ENCODE measurements at regions not wholly inside any gene's neighbourhood (a gene's known extent, or its start where the extent isn't known, plus 50 kb on each side); places are given as distances from the start of the nearest gene placed in this dataset.

DNA sequence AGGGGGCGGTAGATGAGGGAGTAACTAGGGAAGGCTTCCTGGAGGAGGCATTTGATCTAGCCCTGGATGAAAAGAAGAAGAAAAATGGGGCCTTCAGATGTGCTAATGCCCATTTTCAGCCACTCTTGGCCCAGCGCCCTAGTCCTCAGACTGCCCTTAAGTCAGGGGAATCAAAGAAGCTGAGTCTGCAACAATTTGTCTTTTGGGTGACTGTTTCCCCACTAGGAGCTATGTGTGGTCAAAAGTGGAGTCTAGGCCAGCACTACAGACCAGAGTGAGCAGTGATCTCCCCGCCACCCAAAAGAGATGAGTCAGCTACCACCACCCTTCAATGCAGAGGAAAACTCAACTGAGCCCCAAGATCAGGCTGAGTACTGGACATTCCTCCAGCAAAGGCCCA, 542.1 kb downstream of the BNC2 start:
- no peak overlapping the region for H3K4me3 ChIP-seq
- no peaks in the 10 kb centered on the region for H3K4me1 ChIP-seq
- H3K9me3 ChIP-seq, result no peaks in the 10 kb centered on the region
- no peaks in the 10 kb centered on the region for H3K27me3 ChIP-seq
- no peak overlapping the region for H3K9ac ChIP-seq (ENCODE audit: low read depth in 2 of 2, low read length in 2 of 2)
- H3K36me3 ChIP-seq, result no peaks in the 10 kb centered on the region
- intact Hi-C loops (cut with DNase I), result no loop called here
- TF ChIP-seq, protein P1, sequence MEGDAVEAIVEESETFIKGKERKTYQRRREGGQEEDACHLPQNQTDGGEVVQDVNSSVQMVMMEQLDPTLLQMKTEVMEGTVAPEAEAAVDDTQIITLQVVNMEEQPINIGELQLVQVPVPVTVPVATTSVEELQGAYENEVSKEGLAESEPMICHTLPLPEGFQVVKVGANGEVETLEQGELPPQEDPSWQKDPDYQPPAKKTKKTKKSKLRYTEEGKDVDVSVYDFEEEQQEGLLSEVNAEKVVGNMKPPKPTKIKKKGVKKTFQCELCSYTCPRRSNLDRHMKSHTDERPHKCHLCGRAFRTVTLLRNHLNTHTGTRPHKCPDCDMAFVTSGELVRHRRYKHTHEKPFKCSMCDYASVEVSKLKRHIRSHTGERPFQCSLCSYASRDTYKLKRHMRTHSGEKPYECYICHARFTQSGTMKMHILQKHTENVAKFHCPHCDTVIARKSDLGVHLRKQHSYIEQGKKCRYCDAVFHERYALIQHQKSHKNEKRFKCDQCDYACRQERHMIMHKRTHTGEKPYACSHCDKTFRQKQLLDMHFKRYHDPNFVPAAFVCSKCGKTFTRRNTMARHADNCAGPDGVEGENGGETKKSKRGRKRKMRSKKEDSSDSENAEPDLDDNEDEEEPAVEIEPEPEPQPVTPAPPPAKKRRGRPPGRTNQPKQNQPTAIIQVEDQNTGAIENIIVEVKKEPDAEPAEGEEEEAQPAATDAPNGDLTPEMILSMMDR (IDR thresholded peaks at IDR 0.05), result no peak
- no peak for DNase-seq
- no peak overlapping the region for H3K27ac ChIP-seq

DNA sequence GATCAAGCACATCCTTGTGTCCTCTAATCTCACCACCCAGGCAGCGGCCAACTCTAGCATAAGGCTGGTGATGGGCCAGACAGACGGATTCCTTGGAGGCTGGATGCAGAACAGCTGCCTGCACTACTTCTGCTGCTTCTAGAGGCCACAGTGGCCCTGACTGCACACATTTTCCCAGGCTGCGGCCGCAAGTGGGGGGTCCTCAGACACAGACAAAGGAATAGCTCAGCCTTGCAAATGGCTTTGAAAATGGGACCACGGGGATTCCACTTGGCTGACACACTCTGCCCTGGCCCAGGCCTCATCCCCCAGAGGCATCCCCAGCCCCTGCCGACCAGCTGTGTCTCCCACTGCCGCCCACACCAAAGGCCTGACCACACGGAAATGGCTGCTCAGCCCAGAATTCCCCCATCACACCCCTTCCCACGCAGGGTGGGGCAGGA, 540.8 kb downstream of the BNC2 start:
- TF ChIP-seq, protein P1 (IDR thresholded peaks at IDR 0.05), result no peak
- intact Hi-C loops (cut with DNase I), result no loop called here
- Histone ChIP-seq H3K9ac (ENCODE audit: low read depth in 2 of 2, low read length in 2 of 2) (no peak overlapping the region), H3K36me3 (no peaks in the 10 kb centered on the region), H3K27me3 (no peaks in the 10 kb centered on the region), H3K27ac (no peak overlapping the region), H3K9me3 (no peaks in the 10 kb centered on the region), H3K4me1 (no peaks in the 10 kb centered on the region), H3K4me3 (no peak overlapping the region)
- peak; percentile 34 for DNase-seq

DNA sequence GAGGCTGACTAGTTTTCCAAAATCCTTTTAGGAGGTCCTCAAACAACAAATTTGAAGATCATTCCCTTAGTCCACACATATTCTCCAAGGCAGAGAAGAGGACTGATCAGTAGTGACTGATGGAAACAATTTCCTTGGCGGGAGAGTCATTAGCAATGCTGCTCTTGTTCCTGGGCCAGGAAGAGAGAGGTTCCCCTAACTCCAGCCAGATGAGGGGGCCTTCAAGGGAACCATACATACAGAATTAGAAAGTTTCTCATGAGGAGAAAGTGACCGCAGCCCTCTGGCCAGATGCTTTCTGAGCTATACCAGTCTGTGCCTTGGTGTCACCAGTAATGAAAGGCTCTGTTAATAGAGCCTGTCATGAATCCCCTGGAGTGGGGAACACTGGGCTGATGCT, 539.4 kb downstream of the BNC2 start:
- no peaks in the 10 kb centered on the region for H3K27me3 ChIP-seq
- H3K27ac ChIP-seq, result no peak overlapping the region
- H3K4me3 ChIP-seq, result no peak overlapping the region
- intact Hi-C loops (cut with DNase I), result no loop called here
- DNase-seq, result no peak
- no peak overlapping the region for H3K9ac ChIP-seq (ENCODE audit: low read depth in 2 of 2, low read length in 2 of 2)
- TF ChIP-seq, protein P1 (IDR thresholded peaks at IDR 0.05), result no peak
- no peaks in the 10 kb centered on the region for H3K36me3 ChIP-seq
- H3K9me3 ChIP-seq, result no peaks in the 10 kb centered on the region
- H3K4me1 ChIP-seq, result no peaks in the 10 kb centered on the region

DNA sequence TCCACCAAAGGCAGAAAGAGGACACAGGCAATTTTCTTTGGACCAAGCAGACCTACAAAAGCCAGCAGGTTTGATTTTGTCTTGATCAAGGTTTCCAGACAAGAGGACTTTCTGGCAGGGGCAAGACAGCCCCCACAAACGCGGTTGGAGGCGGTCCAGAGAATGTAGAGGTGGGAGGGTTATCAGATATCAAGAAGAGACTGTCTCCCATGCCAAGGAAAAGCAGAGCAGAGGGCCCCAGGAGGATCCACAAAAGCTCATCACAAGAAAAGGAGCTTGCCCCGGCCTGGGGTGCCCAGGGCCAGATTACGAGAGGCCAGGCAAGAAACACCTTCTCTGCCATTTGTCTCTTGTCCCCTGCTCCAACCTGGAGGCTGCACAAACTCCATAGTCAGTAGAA, 538.9 kb downstream of the BNC2 start:
- intact Hi-C loops (cut with DNase I), result no loop called here
- Histone ChIP-seq H3K9me3 (no peaks in the 10 kb centered on the region), H3K4me3 (no peak overlapping the region), H3K36me3 (no peaks in the 10 kb centered on the region), H3K27ac (no peak overlapping the region), H3K27me3 (no peaks in the 10 kb centered on the region), H3K4me1 (no peaks in the 10 kb centered on the region), H3K9ac (ENCODE audit: low read depth in 2 of 2, low read length in 2 of 2) (no peak overlapping the region)
- TF ChIP-seq, protein P1 (IDR thresholded peaks at IDR 0.05), result no peak
- DNase-seq, result no peak

DNA sequence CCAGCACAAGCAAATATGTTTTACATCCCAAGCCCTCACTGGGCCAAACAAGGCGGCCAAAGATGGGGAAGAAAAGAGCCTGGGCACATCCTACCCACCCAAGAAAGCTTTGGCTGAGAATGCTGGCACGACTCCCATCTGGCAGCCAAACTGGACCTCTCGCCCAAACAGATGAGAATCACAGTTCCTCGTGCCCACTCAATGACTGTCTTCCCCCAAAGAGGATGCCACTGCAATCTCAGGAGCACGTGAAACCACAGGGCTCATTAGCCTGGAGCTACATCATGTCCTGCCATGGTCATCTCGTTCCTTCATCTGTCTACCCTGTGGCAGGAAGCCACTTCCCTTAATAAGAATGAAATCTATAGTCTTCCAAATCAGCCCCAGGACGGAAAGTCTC, 536.8 kb downstream of the BNC2 start:
- no peak for DNase-seq
- TF ChIP-seq, protein P1 (IDR thresholded peaks at IDR 0.05), result no peak
- Histone ChIP-seq H3K9ac (ENCODE audit: low read depth in 2 of 2, low read length in 2 of 2) (no peak overlapping the region), H3K4me3 (no peak overlapping the region), H3K27ac (no peak overlapping the region), H3K36me3 (no peaks in the 10 kb centered on the region), H3K4me1 (no peaks in the 10 kb centered on the region), H3K27me3 (no peaks in the 10 kb centered on the region), H3K9me3 (no peaks in the 10 kb centered on the region)
- intact Hi-C loops (cut with DNase I), result no loop called here
